ENCODE measurements at regions not wholly inside any gene's neighbourhood (a gene's known extent, or its start where the extent isn't known, plus 50 kb on each side); places are given as distances from the start of the nearest gene placed in this dataset.

GRCh38 chr5:109529987-109530386 lies 120.2 kb upstream of the PJA2 start:
- no peaks in the 10 kb centered on the region for H3K79me2 ChIP-seq (ENCODE audit: low read length)
- no peak overlapping the region for H3K27ac ChIP-seq (ENCODE audit: low read length)
- no peaks in the 10 kb centered on the region for H4K20me1 ChIP-seq (ENCODE audit: insufficient read depth, low read length)
- no peak overlapping the region for H3K9ac ChIP-seq (ENCODE audit: low read length)
- no peaks in the 10 kb centered on the region for H3K9me2 ChIP-seq (replicated peaks; ENCODE audit: insufficient read depth, low read length)
- no peak for TF ChIP-seq EZH2phosphoT487 (IDR thresholded peaks at IDR 0.05; ENCODE audit: low read length)
- no peaks in the 10 kb centered on the region for H3K9me3 ChIP-seq (replicated peaks; ENCODE audit: insufficient read depth, low read length)
- no peaks in the 10 kb centered on the region for H3K4me1 ChIP-seq (ENCODE audit: low read length)
- H3K4me2 ChIP-seq (ENCODE audit: low read depth, low read length), result no peak overlapping the region
- H3K4me3 ChIP-seq (ENCODE audit: low read length), result no peak overlapping the region
- DNase-seq, result no peak
- H3K36me3 ChIP-seq (replicated peaks; ENCODE audit: insufficient read depth, low read length), result no peaks in the 10 kb centered on the region
- no peak overlapping the region for H2AFZ ChIP-seq (ENCODE audit: low read length)
- H3K27me3 ChIP-seq (replicated peaks; ENCODE audit: insufficient read depth, low read length), result no peaks in the 10 kb centered on the region
- H3F3A ChIP-seq (ENCODE audit: insufficient read depth, low read length), result no peaks in the 10 kb centered on the region

DNA sequence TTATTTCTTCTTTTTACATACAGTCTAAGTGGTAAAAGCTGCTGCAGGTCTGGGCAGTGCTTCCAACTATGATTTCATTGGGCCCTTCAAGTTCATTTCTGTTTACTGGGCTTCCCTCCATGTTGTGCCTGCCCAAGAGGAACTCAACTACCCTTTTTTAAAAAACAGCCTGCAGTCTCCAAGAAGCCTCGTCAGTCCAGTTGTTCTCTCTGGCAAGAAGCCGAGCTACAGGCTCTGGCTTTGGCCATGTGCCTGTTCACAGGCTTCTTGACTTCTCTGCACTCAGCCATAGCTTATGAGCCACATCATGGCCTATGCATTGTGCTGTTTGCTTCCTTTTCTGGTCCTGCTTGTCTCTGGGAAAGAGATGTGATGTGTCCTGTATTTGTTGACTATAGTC lies 119.7 kb upstream of the PJA2 start:
- Histone ChIP-seq H3K4me1 (ENCODE audit: low read length) (no peaks in the 10 kb centered on the region), H3K4me3 (ENCODE audit: low read length) (no peak overlapping the region), H3K27ac (ENCODE audit: low read length) (no peak overlapping the region), H3K9ac (ENCODE audit: low read length) (no peak overlapping the region), H3K9me3 (replicated peaks; ENCODE audit: insufficient read depth, low read length) (no peaks in the 10 kb centered on the region), H3K4me2 (ENCODE audit: low read depth, low read length) (no peak overlapping the region), H3K36me3 (replicated peaks; ENCODE audit: insufficient read depth, low read length) (no peaks in the 10 kb centered on the region), H3K27me3 (replicated peaks; ENCODE audit: insufficient read depth, low read length) (no peaks in the 10 kb centered on the region), H3K9me2 (replicated peaks; ENCODE audit: insufficient read depth, low read length) (no peaks in the 10 kb centered on the region), H4K20me1 (ENCODE audit: insufficient read depth, low read length) (no peaks in the 10 kb centered on the region), H3K79me2 (ENCODE audit: low read length) (no peaks in the 10 kb centered on the region), H2AFZ (ENCODE audit: low read length) (no peak overlapping the region), H3F3A (ENCODE audit: insufficient read depth, low read length) (no peaks in the 10 kb centered on the region)
- no peak for TF ChIP-seq EZH2phosphoT487 (IDR thresholded peaks at IDR 0.05; ENCODE audit: low read length)
- no peak for TF ChIP-seq EZH2 (optimal IDR thresholded peaks at IDR 0.05; ENCODE audit: low read depth, low read length)
- TF ChIP-seq CTCF (IDR thresholded peaks at IDR 0.05; ENCODE audit: low read length), result no peak
- no peak for DNase-seq

DNA sequence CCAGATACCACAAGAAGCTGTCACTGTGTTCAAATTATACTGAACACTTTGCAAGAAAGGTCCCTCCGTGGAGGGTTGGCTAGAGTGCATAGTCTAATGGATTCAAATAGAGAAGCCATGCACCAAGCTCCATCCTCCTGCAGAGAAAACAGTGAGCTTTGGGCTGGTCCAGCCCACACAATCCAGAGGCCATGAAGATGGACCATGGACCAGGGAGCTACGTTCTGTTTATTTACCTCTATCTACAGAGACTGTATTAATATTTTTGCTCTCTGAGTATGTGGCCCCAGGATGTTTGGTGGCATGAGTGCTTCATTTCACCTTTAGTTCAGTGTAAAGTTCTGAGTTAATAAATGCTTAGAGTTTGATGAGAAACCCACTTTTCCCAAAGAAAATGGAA lies 114.8 kb upstream of the PJA2 start:
- H3K4me2 ChIP-seq (ENCODE audit: low read depth, low read length), result no peak overlapping the region
- no peaks in the 10 kb centered on the region for H3K9me2 ChIP-seq (replicated peaks; ENCODE audit: insufficient read depth, low read length)
- no peak for DNase-seq
- H3F3A ChIP-seq (ENCODE audit: insufficient read depth, low read length), result no peaks in the 10 kb centered on the region
- no peaks in the 10 kb centered on the region for H3K36me3 ChIP-seq (replicated peaks; ENCODE audit: insufficient read depth, low read length)
- H3K79me2 ChIP-seq (ENCODE audit: low read length), result no peaks in the 10 kb centered on the region
- H3K27me3 ChIP-seq (replicated peaks; ENCODE audit: insufficient read depth, low read length), result no peaks in the 10 kb centered on the region
- no peaks in the 10 kb centered on the region for H3K9me3 ChIP-seq (replicated peaks; ENCODE audit: insufficient read depth, low read length)
- no peaks in the 10 kb centered on the region for H3K4me1 ChIP-seq (ENCODE audit: low read length)
- no peak overlapping the region for H3K4me3 ChIP-seq (ENCODE audit: low read length)
- no peak overlapping the region for H3K9ac ChIP-seq (ENCODE audit: low read length)
- no peak for TF ChIP-seq EZH2phosphoT487 (IDR thresholded peaks at IDR 0.05; ENCODE audit: low read length)
- TF ChIP-seq EZH2 (optimal IDR thresholded peaks at IDR 0.05; ENCODE audit: low read depth, low read length), result no peak
- TF ChIP-seq CTCF (IDR thresholded peaks at IDR 0.05; ENCODE audit: low read length), result no peak
- H3K27ac ChIP-seq (ENCODE audit: low read length), result no peak overlapping the region
- no peak overlapping the region for H2AFZ ChIP-seq (ENCODE audit: low read length)
- H4K20me1 ChIP-seq (ENCODE audit: insufficient read depth, low read length), result no peaks in the 10 kb centered on the region

GRCh38 chr5:109524026-109524425 lies 114.3 kb upstream of the PJA2 start:
- no peaks in the 10 kb centered on the region for H3K36me3 ChIP-seq (replicated peaks; ENCODE audit: insufficient read depth, low read length)
- H2AFZ ChIP-seq (ENCODE audit: low read length), result no peak overlapping the region
- H3K4me3 ChIP-seq (ENCODE audit: low read length), result no peak overlapping the region
- H3K27ac ChIP-seq (ENCODE audit: low read length), result no peak overlapping the region
- no peaks in the 10 kb centered on the region for H3F3A ChIP-seq (ENCODE audit: insufficient read depth, low read length)
- H3K4me2 ChIP-seq (ENCODE audit: low read depth, low read length), result no peak overlapping the region
- H3K9me2 ChIP-seq (replicated peaks; ENCODE audit: insufficient read depth, low read length), result no peaks in the 10 kb centered on the region
- no peak for DNase-seq
- H3K4me1 ChIP-seq (ENCODE audit: low read length), result no peaks in the 10 kb centered on the region
- TF ChIP-seq CTCF (IDR thresholded peaks at IDR 0.05; ENCODE audit: low read length) (no peak), EZH2 (optimal IDR thresholded peaks at IDR 0.05; ENCODE audit: low read depth, low read length) (no peak), EZH2phosphoT487 (IDR thresholded peaks at IDR 0.05; ENCODE audit: low read length) (no peak)
- no peaks in the 10 kb centered on the region for H3K27me3 ChIP-seq (replicated peaks; ENCODE audit: insufficient read depth, low read length)
- no peak overlapping the region for H3K9ac ChIP-seq (ENCODE audit: low read length)
- no peaks in the 10 kb centered on the region for H3K79me2 ChIP-seq (ENCODE audit: low read length)
- H4K20me1 ChIP-seq (ENCODE audit: insufficient read depth, low read length), result no peaks in the 10 kb centered on the region
- no peaks in the 10 kb centered on the region for H3K9me3 ChIP-seq (replicated peaks; ENCODE audit: insufficient read depth, low read length)
